ENCODE measurements at regions not wholly inside any gene's neighbourhood (a gene's known extent, or its start where the extent isn't known, plus 50 kb on each side); places are given as distances from the start of the nearest gene placed in this dataset.
"Not testable (repeated sequence)": the region's sequence is repeated elsewhere in the genome, so short reads cannot be mapped to it uniquely, and the experiment has no call there.

- H3K4me3 ChIP-seq (ENCODE audit: low read depth, low read length); DNase-seq (ENCODE audit: low read depth): not testable (repeated sequence)
These were observed 125.3 kb downstream of the GOLGA6L4 start for GRCh38 chr15:84360902-84361301.

- H3K4me3 ChIP-seq (ENCODE audit: low read depth, low read length); DNase-seq (ENCODE audit: low read depth): not testable (repeated sequence)
These were observed 148.8 kb downstream of the GOLGA6L4 start for GRCh38 chr15:84384421-84384820.

- no peak for TF ChIP-seq CTCF (IDR thresholded peaks at IDR 0.05; ENCODE audit: control insufficient read depth, extremely low read depth, insufficient read depth)
- no peak overlapping the region for H3K4me3 ChIP-seq (ENCODE audit: low read depth, low read length)
- no peak for DNase-seq (ENCODE audit: low read depth)
These were observed 151.5 kb downstream of the GOLGA6L4 start for GRCh38 chr15:84387086-84387485.

GRCh38 chr15:84388201-84388600 lies 152.6 kb downstream of the GOLGA6L4 start:
- H3K4me3 ChIP-seq (ENCODE audit: low read depth, low read length); DNase-seq (ENCODE audit: low read depth): not testable (repeated sequence)

- not testable (repeated sequence) for DNase-seq (ENCODE audit: low read depth); H3K4me3 ChIP-seq (ENCODE audit: low read depth, low read length)
These were observed 153.1 kb downstream of the GOLGA6L4 start for GRCh38 chr15:84388638-84389037.

- not testable (repeated sequence) for DNase-seq (ENCODE audit: low read depth); H3K4me3 ChIP-seq (ENCODE audit: low read depth, low read length)
These were observed 154.8 kb downstream of the GOLGA6L4 start for GRCh38 chr15:84390324-84390723.

- no peak overlapping the region for H3K4me3 ChIP-seq (ENCODE audit: low read depth, low read length)
- no peak for TF ChIP-seq CTCF (IDR thresholded peaks at IDR 0.05; ENCODE audit: control insufficient read depth, extremely low read depth, insufficient read depth)
- no peak for DNase-seq (ENCODE audit: low read depth)
These were observed 155.6 kb downstream of the GOLGA6L4 start for GRCh38 chr15:84391191-84391590.

GRCh38 chr15:84392020-84392419 lies 156.4 kb downstream of the GOLGA6L4 start:
- H3K4me3 ChIP-seq (ENCODE audit: low read depth, low read length): not testable (repeated sequence)

GRCh38 chr15:84393386-84393936 lies 157.9 kb downstream of the GOLGA6L4 start:
- not testable (repeated sequence) for H3K4me3 ChIP-seq (ENCODE audit: low read depth, low read length)
- peak; percentile 1 for DNase-seq (ENCODE audit: low read depth)

More at GRCh38 chr15:84392020-84392419, 156.4 kb downstream of the GOLGA6L4 start:
- DNase-seq (ENCODE audit: low read depth): not testable (repeated sequence)

- DNase-seq (ENCODE audit: low read depth); H3K4me3 ChIP-seq (ENCODE audit: low read depth, low read length): not testable (repeated sequence)
These were observed 158.4 kb downstream of the GOLGA6L4 start for GRCh38 chr15:84393966-84394365.

GRCh38 chr15:84395384-84395783 lies 159.8 kb downstream of the GOLGA6L4 start:
- H3K4me3 ChIP-seq (ENCODE audit: low read depth, low read length); DNase-seq (ENCODE audit: low read depth): not testable (repeated sequence)

- not testable (repeated sequence) for H3K4me3 ChIP-seq (ENCODE audit: low read depth, low read length); DNase-seq (ENCODE audit: low read depth)
These were observed 160.3 kb downstream of the GOLGA6L4 start for GRCh38 chr15:84395881-84396280.

GRCh38 chr15:84397066-84397465 lies 161.5 kb downstream of the GOLGA6L4 start:
- not testable (repeated sequence) for DNase-seq (ENCODE audit: low read depth); H3K4me3 ChIP-seq (ENCODE audit: low read depth, low read length)

GRCh38 chr15:84398087-84398486 lies 162.5 kb downstream of the GOLGA6L4 start:
- DNase-seq (ENCODE audit: low read depth): not testable (repeated sequence)

More at GRCh38 chr15:84398087-84398486, 162.5 kb downstream of the GOLGA6L4 start:
- H3K4me3 ChIP-seq (ENCODE audit: low read depth, low read length): not testable (repeated sequence)
